CD14-positive monocyte (primary cell): ENCODE measurements at regions not wholly inside any gene's neighbourhood (a gene's known extent, or its start where the extent isn't known, plus 50 kb on each side); places are given as distances from the start of the nearest gene placed in this dataset.
A peak's percentile ranks its signal among the peaks of the same experiment; 100 is the strongest.

Source experiments
- DNase-seq, 3 donors: peaks; one replicate each; pipeline ENCODE4 v3.0.0-alpha.2; 2011 to 2022
- H2AFZ ChIP-seq: 2 replicates; pipeline ENCODE4 v1.6.0; 2012; ENCODE audit warnings: mild to moderate bottlenecking, low read depth, low read length, inconsistent platforms; ENCODE audit not compliant: insufficient read depth, poor library complexity, severe bottlenecking
- H3K27ac ChIP-seq, 2 donors: 1 replicate in 1 of 2; 2 replicates in 1 of 2; pipeline ENCODE4 v1.5.1; 2012 to 2013; ENCODE audit warnings: low read length in 2 of 2, control low read depth in 1 of 2, inconsistent platforms in 1 of 2, low read depth in 1 of 2, mild to moderate bottlenecking in 1 of 2
- H3K27me3 ChIP-seq, 2 donors: one replicate each; pipeline versions ENCODE4 v1.6.0 to v1.6.1; 2011 to 2013; ENCODE audit warnings: low read length in 2 of 2; ENCODE audit not compliant: control insufficient read depth in 2 of 2, insufficient read depth in 2 of 2
- H3K36me3 ChIP-seq, 2 donors: replicated peaks in 1 of 2; 1 replicate in 1 of 2; 2 replicates in 1 of 2; pipeline versions ENCODE4 v1.5.1 to v1.6.1; 2012 to 2013; ENCODE audit warnings: low read length in 2 of 2, control low read depth in 1 of 2, inconsistent platforms in 1 of 2, mild to moderate bottlenecking in 1 of 2; ENCODE audit not compliant: insufficient read depth in 2 of 2, control insufficient read depth in 1 of 2
- H3K4me1 ChIP-seq, 2 donors: 1 replicate in 1 of 2; 2 replicates in 1 of 2; pipeline versions ENCODE4 v1.5.1 to v1.6.1; 2012 to 2013; ENCODE audit warnings: low read length in 2 of 2, control low read depth in 1 of 2, inconsistent platforms in 1 of 2, mild to moderate bottlenecking in 1 of 2, moderate library complexity in 1 of 2; ENCODE audit not compliant: insufficient read depth in 2 of 2, control insufficient read depth in 1 of 2
- H3K4me2 ChIP-seq: replicated peaks from 2 replicates; pipeline ENCODE3; 2012; ENCODE audit warnings: low read length, moderate library complexity, mild to moderate bottlenecking; ENCODE audit not compliant: poor library complexity, severe bottlenecking; ENCODE audit errors: extremely low read depth
- H3K4me3 ChIP-seq, 3 experiments: fragments of 200-600 bp in 1 of 3; sonication (generic) in 1 of 3; replicated peaks in 1 of 3; 1 replicate in 2 of 3; 2 replicates in 1 of 3; pipeline ENCODE4 v1.5.1; 2011 to 2013; ENCODE audit warnings: low read length in 3 of 3, mild to moderate bottlenecking in 3 of 3, control low read depth in 2 of 3, low read depth in 2 of 3, inconsistent platforms in 1 of 3, moderate library complexity in 1 of 3
- H3K79me2 ChIP-seq: 2 replicates; pipeline ENCODE4 v1.6.0; 2012; ENCODE audit warnings: mild to moderate bottlenecking, control low read depth, inconsistent platforms, low read length, moderate library complexity; ENCODE audit not compliant: insufficient read depth
- H3K9ac ChIP-seq: 2 replicates; pipeline ENCODE4 v1.6.0; 2017; ENCODE audit warnings: low read length, mild to moderate bottlenecking; ENCODE audit not compliant: insufficient read depth, poor library complexity, severe bottlenecking
- H3K9me3 ChIP-seq, 2 donors: replicated peaks in 1 of 2; 1 replicate in 1 of 2; 2 replicates in 1 of 2; pipeline versions ENCODE4 v1.5.1 to v1.6.1; 2012 to 2013; ENCODE audit warnings: low read length in 2 of 2, control low read depth in 1 of 2; ENCODE audit not compliant: control insufficient read depth in 1 of 2, insufficient read depth in 1 of 2
- H4K20me1 ChIP-seq: 2 replicates; pipeline ENCODE4 v1.6.0; 2012; ENCODE audit warnings: mild to moderate bottlenecking, low read length, control low read depth, moderate library complexity; ENCODE audit not compliant: insufficient read depth
- H3K27ac Mint-ChIP-seq, 7 donors: one replicate each; pipeline ENCODE4 v1.8.0; 2020; ENCODE audit warnings: mild to moderate bottlenecking in 7 of 7, mixed read lengths in 7 of 7, moderate library complexity in 6 of 7, inconsistent platforms in 2 of 7
- H3K27me3 Mint-ChIP-seq, 3 donors: one replicate each; pipeline ENCODE4 v1.8.0; 2021 to 2022; ENCODE audit warnings: low read depth in 3 of 3, mild to moderate bottlenecking in 3 of 3, mixed read lengths in 3 of 3, moderate library complexity in 3 of 3, inconsistent platforms in 1 of 3
- H3K36me3 Mint-ChIP-seq, 2 donors: one replicate each; pipeline ENCODE4 v1.8.0; 2020; ENCODE audit warnings: mixed read lengths in 2 of 2, inconsistent platforms in 1 of 2, mild to moderate bottlenecking in 1 of 2
- H3K4me1 Mint-ChIP-seq: one replicate; pipeline ENCODE4 v1.8.0; 2020; ENCODE audit warnings: mild to moderate bottlenecking, mixed read lengths
- H3K4me3 Mint-ChIP-seq, 2 donors: one replicate each; pipeline ENCODE4 v1.8.0; 2020; ENCODE audit warnings: mild to moderate bottlenecking in 2 of 2, mixed read lengths in 2 of 2, moderate library complexity in 1 of 2
- H3K9me3 Mint-ChIP-seq, 7 donors: one replicate each; pipeline ENCODE4 v1.8.0; 2020 to 2022; ENCODE audit warnings: mixed read lengths in 7 of 7, mild to moderate bottlenecking in 6 of 7, moderate library complexity in 6 of 7, inconsistent platforms in 2 of 7
- WGBS: methylation state at CpG from one replicate; pipeline ENCODE4 v1.1.5; 2013; ENCODE audit warnings: missing lambda C conversion rate; ENCODE audit not compliant: insufficient coverage; 5-methylcytosine and 5-hydroxymethylcytosine counted together
- intact Hi-C, 2 donors: fragments of 100-400 bp; cut with micrococcal nuclease; formaldehyde crosslinking; loops; one replicate each; pipeline versions ENCODE4 v1.15.0 to v1.15.1; 2023
- TF ChIP-seq, protein P1 (sequence below): fragments of 200-600 bp; IDR thresholded peaks from one replicate; pipeline ENCODE4 v1.8.0; 2022; ENCODE audit warnings: antibody characterized with exemption, mild to moderate bottlenecking

DNA sequence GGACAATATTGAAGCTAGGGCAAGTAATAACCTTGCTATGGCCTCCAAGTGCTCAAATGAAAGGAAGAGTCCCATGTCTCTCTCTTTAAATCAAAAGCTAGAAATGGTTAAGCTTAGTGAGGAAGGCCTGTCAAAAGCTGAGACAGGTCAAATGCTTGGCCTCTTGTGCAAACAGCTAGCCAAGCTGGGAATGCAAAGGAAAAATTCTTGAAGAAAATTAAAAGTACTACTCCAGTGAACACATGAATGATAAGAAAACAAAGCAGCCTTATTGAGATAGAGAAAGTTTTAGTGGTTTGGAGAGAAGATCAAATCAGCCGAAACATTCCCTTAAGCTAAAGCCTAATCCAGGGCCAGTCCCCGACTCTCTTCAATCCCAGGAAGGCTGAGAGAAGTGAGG, 84.1 kb upstream of the PLEKHA5 start:
- no peaks in the 10 kb centered on the region for H4K20me1 ChIP-seq
- H3K4me3 Mint-ChIP-seq: no peak overlapping the region
- peaks cover 0 to 12% (median 3%) of the 10 kb centered on the region in 7 donors for H3K9me3 Mint-ChIP-seq
- WGBS: no CpG with 5 or more reads among the region's 2 CpGs
- H2AFZ ChIP-seq: no peak overlapping the region
- H3K4me3 ChIP-seq: no peak overlapping the region
- H3K36me3 Mint-ChIP-seq: no peaks in the 10 kb centered on the region
- no peak overlapping the region for H3K4me2 ChIP-seq
- H3K27me3 ChIP-seq: no peaks in the 10 kb centered on the region
- no peaks in the 10 kb centered on the region for H3K4me1 ChIP-seq
- no peaks in the 10 kb centered on the region for H3K4me1 Mint-ChIP-seq
- no peaks in the 10 kb centered on the region for H3K79me2 ChIP-seq
- H3K27me3 Mint-ChIP-seq: no peaks in the 10 kb centered on the region
- H3K27ac ChIP-seq: no peak overlapping the region
- peak overlapping the region in 1 of 7 donors; percentile 52 for H3K27ac Mint-ChIP-seq
- intact Hi-C loops: no loop called here
- DNase-seq: no peak
- TF ChIP-seq, protein P1, sequence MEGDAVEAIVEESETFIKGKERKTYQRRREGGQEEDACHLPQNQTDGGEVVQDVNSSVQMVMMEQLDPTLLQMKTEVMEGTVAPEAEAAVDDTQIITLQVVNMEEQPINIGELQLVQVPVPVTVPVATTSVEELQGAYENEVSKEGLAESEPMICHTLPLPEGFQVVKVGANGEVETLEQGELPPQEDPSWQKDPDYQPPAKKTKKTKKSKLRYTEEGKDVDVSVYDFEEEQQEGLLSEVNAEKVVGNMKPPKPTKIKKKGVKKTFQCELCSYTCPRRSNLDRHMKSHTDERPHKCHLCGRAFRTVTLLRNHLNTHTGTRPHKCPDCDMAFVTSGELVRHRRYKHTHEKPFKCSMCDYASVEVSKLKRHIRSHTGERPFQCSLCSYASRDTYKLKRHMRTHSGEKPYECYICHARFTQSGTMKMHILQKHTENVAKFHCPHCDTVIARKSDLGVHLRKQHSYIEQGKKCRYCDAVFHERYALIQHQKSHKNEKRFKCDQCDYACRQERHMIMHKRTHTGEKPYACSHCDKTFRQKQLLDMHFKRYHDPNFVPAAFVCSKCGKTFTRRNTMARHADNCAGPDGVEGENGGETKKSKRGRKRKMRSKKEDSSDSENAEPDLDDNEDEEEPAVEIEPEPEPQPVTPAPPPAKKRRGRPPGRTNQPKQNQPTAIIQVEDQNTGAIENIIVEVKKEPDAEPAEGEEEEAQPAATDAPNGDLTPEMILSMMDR: no peak
- H3K9me3 ChIP-seq: no peaks in the 10 kb centered on the region
- no peaks in the 10 kb centered on the region for H3K36me3 ChIP-seq
- H3K9ac ChIP-seq: no peak overlapping the region

DNA sequence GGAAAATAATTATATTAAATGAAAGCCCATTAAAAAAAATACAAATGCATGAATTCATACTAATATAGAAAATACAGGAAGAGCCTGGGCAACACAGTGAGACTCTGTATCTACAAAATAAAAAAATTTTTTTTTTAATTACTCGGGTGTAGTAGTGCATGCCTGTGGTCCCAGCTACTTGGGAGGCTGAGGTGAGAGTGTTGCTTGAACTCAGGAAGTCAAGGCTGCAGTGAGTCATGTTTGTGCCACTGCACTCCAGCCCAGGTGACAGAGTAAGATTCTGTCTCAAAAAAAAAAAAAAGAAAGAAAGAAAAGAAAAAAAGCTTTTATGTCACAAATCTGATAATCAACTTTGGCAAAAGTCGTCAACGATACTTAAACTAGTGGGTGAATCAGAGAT, 80.6 kb upstream of the PLEKHA5 start:
- intact Hi-C loops: no loop called here
- Histone ChIP-seq H3K4me1 (no peaks in the 10 kb centered on the region), H3K4me2 (no peak overlapping the region), H3K9ac (no peak overlapping the region), H2AFZ (no peak overlapping the region), H3K79me2 (no peaks in the 10 kb centered on the region), H3K27me3 (no peaks in the 10 kb centered on the region), H4K20me1 (no peaks in the 10 kb centered on the region), H3K36me3 (no peaks in the 10 kb centered on the region), H3K4me3 (no peak overlapping the region), H3K27ac (no peak overlapping the region), H3K9me3 (no peaks in the 10 kb centered on the region)
- Mint-ChIP-seq H3K27me3 (peaks cover 0 to 1% (median 0%) of the 10 kb centered on the region in 3 donors), H3K9me3 (peaks cover 3 to 10% (median 3%) of the 10 kb centered on the region in 7 donors), H3K4me1 (no peaks in the 10 kb centered on the region), H3K4me3 (no peak overlapping the region), H3K27ac (no peak overlapping the region), H3K36me3 (no peaks in the 10 kb centered on the region)
- TF ChIP-seq, protein P1: no peak
- DNase-seq: no peak
- no CpG with 5 or more reads among the region's 3 CpGs for WGBS
